ENCODE measurements at regions not wholly inside any gene's neighbourhood (a gene's known extent, or its start where the extent isn't known, plus 50 kb on each side); places are given as distances from the start of the nearest gene placed in this dataset.

GRCh38 chr13:97742084-97742483 lies 211.4 kb upstream of the IPO5 start:
- TF ChIP-seq POLR2A (IDR thresholded peaks at IDR 0.05) = no peak
- TF ChIP-seq CTCF (IDR thresholded peaks at IDR 0.05) = no peak
- TF ChIP-seq POLR2AphosphoS5 (IDR thresholded peaks at IDR 0.05; ENCODE audit: insufficient read depth in 1 of 2, low read depth in 1 of 2) = no peak

All from vagina (tissue), 2 donors.